ENCODE measurements at regions not wholly inside any gene's neighbourhood (a gene's known extent, or its start where the extent isn't known, plus 50 kb on each side); places are given as distances from the start of the nearest gene placed in this dataset.
"Not testable (repeated sequence)": the region's sequence is repeated elsewhere in the genome, so short reads cannot be mapped to it uniquely, and the experiment has no call there.

DNA sequence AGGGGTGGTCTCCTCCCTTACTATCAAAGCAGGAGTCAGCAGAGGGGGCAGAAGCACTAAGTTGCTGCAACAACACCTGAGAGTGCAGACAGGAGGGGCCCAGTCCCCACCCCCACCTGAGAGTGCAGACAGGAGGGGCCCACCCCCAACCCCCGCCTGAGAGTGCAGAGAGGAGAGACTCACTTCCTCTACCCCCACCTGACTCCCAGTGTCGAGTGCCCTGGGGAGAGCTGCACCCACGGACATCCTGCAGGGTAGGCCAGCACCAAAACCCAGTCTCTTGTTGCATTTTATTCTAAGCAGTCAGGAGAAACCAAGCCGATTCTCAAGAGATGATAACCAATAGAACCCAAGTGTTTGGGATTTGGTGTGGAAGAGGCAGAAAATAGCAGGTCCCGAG lies 78.4 kb downstream of the NAPG start:
- H3K9ac ChIP-seq (ENCODE audit: low read depth, low read length) = no peak overlapping the region
- no peak overlapping the region for H3K4me3 ChIP-seq (ENCODE audit: low read depth, low read length)
- no peaks in the 10 kb centered on the region for H3K4me1 ChIP-seq (ENCODE audit: control insufficient read depth, insufficient read depth, low read length)
- no peak overlapping the region for H3K27ac ChIP-seq (ENCODE audit: low read depth, low read length)
- H3K27me3 ChIP-seq (ENCODE audit: control insufficient read depth, insufficient read depth, low read length) = no peaks in the 10 kb centered on the region
- H3K9me3 ChIP-seq (ENCODE audit: control insufficient read depth, insufficient read depth, low read length) = no peaks in the 10 kb centered on the region; the same call in 1 of the 2 replicates
- H3K36me3 ChIP-seq (ENCODE audit: control insufficient read depth, insufficient read depth, low read length) = no peaks in the 10 kb centered on the region

DNA sequence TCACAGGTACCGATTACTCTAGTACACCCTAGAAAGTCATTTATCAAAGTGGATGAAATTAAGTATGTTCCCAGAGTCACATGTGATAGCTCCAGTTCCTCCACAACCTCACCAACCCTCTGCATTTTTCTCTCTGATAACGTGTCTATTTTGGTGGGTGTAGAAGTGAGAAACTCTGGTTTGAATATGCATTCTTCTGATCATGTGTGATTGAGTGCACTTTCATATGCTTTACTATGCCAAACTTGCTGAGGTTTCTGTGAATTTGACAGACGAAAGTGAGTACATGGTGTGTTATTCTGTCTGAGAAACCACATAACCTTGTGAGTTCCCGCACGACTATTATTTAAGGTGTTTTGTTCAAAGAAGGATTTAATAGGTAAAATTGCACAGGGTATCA lies 81.1 kb downstream of the NAPG start:
- H3K4me3 ChIP-seq (ENCODE audit: low read depth, low read length); H3K4me1 ChIP-seq (ENCODE audit: control insufficient read depth, insufficient read depth, low read length); H3K27me3 ChIP-seq (ENCODE audit: control insufficient read depth, insufficient read depth, low read length); H3K9ac ChIP-seq (ENCODE audit: low read depth, low read length); H3K9me3 ChIP-seq (ENCODE audit: control insufficient read depth, insufficient read depth, low read length); H3K27ac ChIP-seq (ENCODE audit: low read depth, low read length); H3K36me3 ChIP-seq (ENCODE audit: control insufficient read depth, insufficient read depth, low read length): not testable (repeated sequence)

DNA sequence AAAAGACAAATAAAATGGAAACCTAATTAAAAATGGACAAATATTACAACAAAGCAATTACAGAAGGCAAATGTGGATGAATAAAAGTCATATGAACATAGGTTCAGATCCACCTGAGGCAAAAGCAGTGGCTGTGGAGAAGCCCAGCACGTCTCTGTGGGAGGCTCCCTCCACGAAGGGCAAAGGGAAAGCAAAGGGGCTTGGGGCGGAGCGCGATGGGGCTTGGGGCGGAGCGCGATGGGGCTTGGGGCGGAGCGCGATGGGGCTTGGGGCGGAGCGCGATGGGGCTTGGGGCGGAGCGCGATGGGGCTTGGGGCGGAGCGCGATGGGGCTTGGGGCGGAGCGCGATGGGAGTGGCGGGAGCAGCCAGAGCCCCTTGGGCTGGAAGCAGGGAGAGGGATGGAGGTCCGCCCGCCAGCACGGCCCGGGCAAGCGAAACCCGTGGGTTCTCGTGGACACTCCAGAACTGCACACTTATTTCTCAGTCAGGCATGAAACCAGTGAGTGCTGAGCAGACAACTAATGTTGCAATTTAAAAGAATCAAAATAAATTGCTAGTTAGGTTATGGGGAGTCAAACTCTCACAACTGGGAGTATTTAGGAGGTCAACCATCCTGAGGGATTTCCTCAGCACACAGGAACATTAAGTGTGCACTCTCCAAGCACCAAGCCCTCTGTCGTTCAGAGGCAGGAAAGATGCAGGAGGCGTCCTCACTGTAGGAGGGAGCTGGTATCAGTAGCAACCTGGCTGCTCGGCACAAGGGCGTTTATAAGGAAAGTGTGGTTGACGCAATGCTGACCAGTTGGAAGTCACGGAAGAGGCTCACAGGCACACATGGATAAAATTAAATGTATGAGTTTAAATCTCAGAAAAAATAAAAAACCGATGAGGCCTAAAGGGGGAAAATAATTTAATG lies 81.8 kb downstream of the NAPG start:
- H3K27ac ChIP-seq (ENCODE audit: low read depth, low read length); H3K9ac ChIP-seq (ENCODE audit: low read depth, low read length): not testable (repeated sequence)

DNA sequence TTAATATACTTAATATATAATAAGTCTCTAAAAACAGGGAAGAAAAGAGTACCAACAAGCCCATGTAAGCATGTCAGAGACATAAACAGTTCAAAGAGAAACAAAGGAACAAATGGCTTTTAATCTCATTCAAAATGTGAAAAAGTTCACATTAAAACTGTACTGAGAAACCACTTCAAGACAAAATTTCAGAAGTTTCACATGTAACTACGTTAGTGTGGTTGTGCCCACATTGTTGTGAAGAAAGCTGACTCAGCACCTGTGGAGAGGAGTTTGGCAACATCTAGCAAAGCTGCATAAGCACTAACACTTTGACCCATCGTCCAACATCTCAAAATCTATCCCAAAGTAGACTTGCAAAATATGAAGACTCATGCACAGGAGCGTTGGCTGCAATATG lies 82.6 kb downstream of the NAPG start:
- not testable (repeated sequence) for H3K27me3 ChIP-seq (ENCODE audit: control insufficient read depth, insufficient read depth, low read length); H3K9ac ChIP-seq (ENCODE audit: low read depth, low read length); H3K36me3 ChIP-seq (ENCODE audit: control insufficient read depth, insufficient read depth, low read length); H3K27ac ChIP-seq (ENCODE audit: low read depth, low read length); H3K9me3 ChIP-seq (ENCODE audit: control insufficient read depth, insufficient read depth, low read length); H3K4me3 ChIP-seq (ENCODE audit: low read depth, low read length); H3K4me1 ChIP-seq (ENCODE audit: control insufficient read depth, insufficient read depth, low read length)

More for the DNA sequence above, 81.8 kb downstream of the NAPG start:
- not testable (repeated sequence) for H3K36me3 ChIP-seq (ENCODE audit: control insufficient read depth, insufficient read depth, low read length); H3K4me1 ChIP-seq (ENCODE audit: control insufficient read depth, insufficient read depth, low read length); H3K27me3 ChIP-seq (ENCODE audit: control insufficient read depth, insufficient read depth, low read length); H3K9me3 ChIP-seq (ENCODE audit: control insufficient read depth, insufficient read depth, low read length)
- H3K4me3 ChIP-seq (ENCODE audit: low read depth, low read length) = peak overlapping the region; percentile 50

DNA sequence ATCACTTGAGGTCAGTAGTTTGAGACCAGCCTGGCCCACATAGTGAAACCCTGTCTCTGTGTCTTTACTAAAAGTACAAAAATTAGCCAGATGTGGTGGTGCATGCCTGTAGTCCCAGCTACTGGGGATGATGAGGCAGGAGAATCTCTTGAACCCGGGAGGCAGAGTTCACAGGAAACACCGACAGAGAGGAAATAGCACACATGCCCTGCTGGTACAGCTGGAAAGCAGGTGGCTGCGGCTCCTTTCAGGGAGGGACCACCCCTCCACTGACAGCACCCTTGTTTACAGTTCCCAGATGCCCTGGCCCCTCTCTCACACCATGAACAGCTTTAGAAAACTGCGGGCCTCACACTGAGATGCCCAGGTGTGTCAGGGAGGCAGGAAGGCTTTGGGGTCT lies 83.2 kb downstream of the NAPG start:
- H3K27ac ChIP-seq (ENCODE audit: low read depth, low read length); H3K36me3 ChIP-seq (ENCODE audit: control insufficient read depth, insufficient read depth, low read length); H3K4me3 ChIP-seq (ENCODE audit: low read depth, low read length); H3K9me3 ChIP-seq (ENCODE audit: control insufficient read depth, insufficient read depth, low read length); H3K9ac ChIP-seq (ENCODE audit: low read depth, low read length); H3K4me1 ChIP-seq (ENCODE audit: control insufficient read depth, insufficient read depth, low read length); H3K27me3 ChIP-seq (ENCODE audit: control insufficient read depth, insufficient read depth, low read length): not testable (repeated sequence)

DNA sequence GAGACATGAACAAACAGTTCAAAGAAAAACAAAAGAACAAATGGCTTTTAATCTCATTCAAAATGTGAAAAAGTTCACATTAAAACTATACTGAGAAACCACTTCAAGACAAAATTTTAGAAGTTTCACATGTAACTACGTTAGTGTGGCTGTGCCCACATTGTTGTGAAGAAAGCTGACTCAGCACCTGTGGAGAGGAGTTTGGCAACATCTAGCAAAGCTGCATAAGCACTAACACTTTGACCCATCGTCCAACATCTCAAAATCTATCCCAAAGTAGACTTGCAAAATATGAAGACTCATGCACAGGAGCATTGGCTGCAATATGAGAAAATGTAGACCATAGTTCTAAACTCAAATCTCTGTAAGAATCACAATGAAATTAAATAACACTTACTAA lies 87.4 kb downstream of the NAPG start:
- H3K4me3 ChIP-seq (ENCODE audit: low read depth, low read length); H3K27me3 ChIP-seq (ENCODE audit: control insufficient read depth, insufficient read depth, low read length); H3K27ac ChIP-seq (ENCODE audit: low read depth, low read length); H3K4me1 ChIP-seq (ENCODE audit: control insufficient read depth, insufficient read depth, low read length); H3K9me3 ChIP-seq (ENCODE audit: control insufficient read depth, insufficient read depth, low read length); H3K36me3 ChIP-seq (ENCODE audit: control insufficient read depth, insufficient read depth, low read length); H3K9ac ChIP-seq (ENCODE audit: low read depth, low read length): not testable (repeated sequence)

DNA sequence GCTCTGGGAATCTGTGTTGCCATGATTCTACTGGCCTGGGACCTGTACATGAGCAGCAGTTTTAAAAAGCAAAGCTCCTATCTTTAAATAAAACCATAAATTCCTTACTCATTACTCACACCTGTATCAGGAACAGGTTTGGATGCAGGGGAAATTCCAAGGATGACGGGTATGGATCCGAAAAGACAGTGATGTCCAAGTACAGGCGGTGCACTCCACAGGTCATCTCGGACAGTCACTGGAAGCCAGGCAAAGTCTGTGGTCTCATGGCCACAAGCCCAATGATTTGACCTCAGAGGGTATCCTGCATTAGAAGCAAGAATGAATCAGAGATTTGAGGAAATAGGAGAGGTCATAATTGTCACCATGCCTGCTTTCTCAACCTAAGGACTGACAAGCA lies 90.9 kb downstream of the NAPG start:
- not testable (repeated sequence) for H3K27ac ChIP-seq (ENCODE audit: low read depth, low read length); H3K4me3 ChIP-seq (ENCODE audit: low read depth, low read length); H3K9ac ChIP-seq (ENCODE audit: low read depth, low read length); H3K9me3 ChIP-seq (ENCODE audit: control insufficient read depth, insufficient read depth, low read length); H3K27me3 ChIP-seq (ENCODE audit: control insufficient read depth, insufficient read depth, low read length); H3K4me1 ChIP-seq (ENCODE audit: control insufficient read depth, insufficient read depth, low read length); H3K36me3 ChIP-seq (ENCODE audit: control insufficient read depth, insufficient read depth, low read length)

DNA sequence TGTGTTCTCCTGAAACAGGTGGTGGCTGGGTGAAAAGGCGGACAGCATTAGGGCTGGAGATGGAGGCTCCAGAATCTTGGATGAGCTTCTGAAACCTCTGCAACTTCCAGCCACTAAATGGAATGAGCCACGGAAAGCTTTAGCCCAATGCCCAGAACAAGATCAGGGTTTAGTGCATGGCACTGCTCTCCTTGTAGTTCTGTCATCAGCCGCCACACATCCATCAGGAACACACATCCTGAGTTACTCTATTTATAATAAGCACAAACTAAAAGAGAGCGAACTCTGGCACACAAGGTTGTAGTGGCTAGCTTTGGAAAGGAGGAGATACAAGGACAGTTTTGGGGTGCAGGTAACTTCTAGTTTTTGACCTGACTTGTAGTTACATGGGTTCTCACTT lies 93.0 kb downstream of the NAPG start:
- not testable (repeated sequence) for H3K27me3 ChIP-seq (ENCODE audit: control insufficient read depth, insufficient read depth, low read length); H3K4me3 ChIP-seq (ENCODE audit: low read depth, low read length); H3K27ac ChIP-seq (ENCODE audit: low read depth, low read length); H3K9me3 ChIP-seq (ENCODE audit: control insufficient read depth, insufficient read depth, low read length); H3K36me3 ChIP-seq (ENCODE audit: control insufficient read depth, insufficient read depth, low read length); H3K4me1 ChIP-seq (ENCODE audit: control insufficient read depth, insufficient read depth, low read length); H3K9ac ChIP-seq (ENCODE audit: low read depth, low read length)

DNA sequence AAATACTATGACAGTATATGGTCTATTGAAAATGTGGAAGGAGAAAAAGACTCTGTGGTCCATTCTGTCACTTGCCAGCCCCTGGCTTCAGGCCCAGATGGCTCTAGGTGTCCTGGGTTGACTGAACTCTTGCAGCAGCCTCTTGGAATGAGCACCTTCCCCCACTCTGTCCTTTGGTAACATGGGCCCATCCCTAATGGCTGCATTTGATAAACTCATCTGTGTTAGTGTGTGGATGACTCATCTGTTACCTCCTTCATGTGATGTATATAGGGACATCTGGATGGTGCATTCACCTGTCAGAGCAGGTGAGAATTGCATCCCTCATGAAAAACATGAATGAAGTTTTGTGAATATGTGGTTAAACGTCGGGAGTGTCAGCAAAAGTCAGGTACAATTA lies 93.5 kb downstream of the NAPG start:
- H3K4me3 ChIP-seq (ENCODE audit: low read depth, low read length); H3K27ac ChIP-seq (ENCODE audit: low read depth, low read length); H3K4me1 ChIP-seq (ENCODE audit: control insufficient read depth, insufficient read depth, low read length); H3K9ac ChIP-seq (ENCODE audit: low read depth, low read length); H3K9me3 ChIP-seq (ENCODE audit: control insufficient read depth, insufficient read depth, low read length); H3K27me3 ChIP-seq (ENCODE audit: control insufficient read depth, insufficient read depth, low read length); H3K36me3 ChIP-seq (ENCODE audit: control insufficient read depth, insufficient read depth, low read length): not testable (repeated sequence)

DNA sequence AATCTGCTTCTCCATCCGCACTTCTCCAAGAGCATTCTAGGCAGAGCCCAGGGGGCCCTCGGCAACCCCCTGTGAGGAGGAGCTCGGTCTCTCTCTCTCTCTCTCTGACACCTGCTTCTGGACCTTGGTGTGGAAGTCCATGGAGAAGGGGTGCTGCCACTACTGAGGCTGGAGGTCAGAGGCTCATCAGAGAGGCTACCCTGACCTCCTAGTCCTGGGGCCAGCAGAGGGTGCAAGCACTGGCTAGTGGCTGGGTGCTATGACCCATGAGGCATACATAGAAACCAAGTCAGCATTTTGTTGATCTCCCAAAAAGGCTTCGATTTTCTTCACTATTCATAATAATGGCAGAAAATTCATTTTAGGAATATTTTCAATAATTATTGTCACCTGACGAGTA lies 94.0 kb downstream of the NAPG start:
- H3K27me3 ChIP-seq (ENCODE audit: control insufficient read depth, insufficient read depth, low read length); H3K4me1 ChIP-seq (ENCODE audit: control insufficient read depth, insufficient read depth, low read length); H3K36me3 ChIP-seq (ENCODE audit: control insufficient read depth, insufficient read depth, low read length); H3K9me3 ChIP-seq (ENCODE audit: control insufficient read depth, insufficient read depth, low read length); H3K9ac ChIP-seq (ENCODE audit: low read depth, low read length); H3K27ac ChIP-seq (ENCODE audit: low read depth, low read length); H3K4me3 ChIP-seq (ENCODE audit: low read depth, low read length): not testable (repeated sequence)

Data from HUES48 (cell line).